ENCODE measurements at regions not wholly inside any gene's neighbourhood (a gene's known extent, or its start where the extent isn't known, plus 50 kb on each side); places are given as distances from the start of the nearest gene placed in this dataset.

GRCh38 chr1:29859126-29859525, 622.8 kb downstream of the PTPRU start:
- H3K79me2 ChIP-seq (ENCODE audit: insufficient read depth, low read length): no peaks in the 10 kb centered on the region
- H4K20me1 ChIP-seq (ENCODE audit: insufficient read depth): no peaks in the 10 kb centered on the region
- H3K27me3 ChIP-seq (ENCODE audit: insufficient read depth, low read length): peaks cover 12% of the 10 kb centered on the region
- ATAC-seq (no peak), DNase-seq (ENCODE audit: low read depth, low spot score) (no peak)
- ChIA-PET POLR2A (no interaction called here), RAD21 (ENCODE audit: low non-redundant PET in 1 of 2, low total read pairs in 2 of 2, uncharacterized antibody in 2 of 2, unreplicated experiment in 2 of 2) (no interaction called here), CTCF (no interaction called here)
- H3K9ac ChIP-seq (ENCODE audit: low read length): no peak overlapping the region
- no peak overlapping the region for H2AFZ ChIP-seq (ENCODE audit: low read depth, low read length, poor library complexity, severe bottlenecking)
- intact Hi-C loops (cut with micrococcal nuclease): no loop called here
- no TSS peak for BruUV-seq (replicated peaks)
- H3K4me1 ChIP-seq (ENCODE audit: control insufficient read depth in 1 of 2, insufficient read depth in 2 of 2, low read length in 2 of 2): no peaks in the 10 kb centered on the region
- H3K9me3 ChIP-seq (ENCODE audit: control insufficient read depth in 1 of 2, insufficient read depth in 1 of 2, low read depth in 1 of 2, low read length in 2 of 2): peaks cover 0 to 9% of the 10 kb centered on the region in 2 experiments; a peak in 1 of 4 replicates
- no peaks in the 10 kb centered on the region; the same call in 1 of the 2 replicates for H3K9me2 ChIP-seq (ENCODE audit: insufficient read depth)
- TF ChIP-seq REST (IDR thresholded peaks at IDR 0.05; ENCODE audit: low read depth) (no peak), RAD21 (IDR thresholded peaks at IDR 0.05; ENCODE audit: low read depth) (no peak), EGR1 (IDR thresholded peaks at IDR 0.05; ENCODE audit: low read depth) (no peak), CEBPB (IDR thresholded peaks at IDR 0.05; ENCODE audit: low read depth) (no peak)
- no peak overlapping the region for H3K4me2 ChIP-seq (ENCODE audit: low read length)
- no peak overlapping the region for H3K27ac ChIP-seq (ENCODE audit: low read depth, low read length)
- no peak overlapping the region for H3K4me3 ChIP-seq (replicated peaks in 1 of 2; ENCODE audit: low read depth in 1 of 2, low read length in 2 of 2)
- no peaks in the 10 kb centered on the region for H3K36me3 ChIP-seq (ENCODE audit: control insufficient read depth in 1 of 2, insufficient read depth in 2 of 2, low read length in 2 of 2)

- ChIA-PET RAD21 (ENCODE audit: low non-redundant PET in 1 of 2, low total read pairs in 2 of 2, uncharacterized antibody in 2 of 2, unreplicated experiment in 2 of 2) (no interaction called here), CTCF (no interaction called here), POLR2A (no interaction called here)
- H3K27me3 ChIP-seq (ENCODE audit: insufficient read depth, low read length): peaks cover 14% of the 10 kb centered on the region
- no peak overlapping the region for H3K4me2 ChIP-seq (ENCODE audit: low read length)
- ATAC-seq (no peak), DNase-seq (ENCODE audit: low read depth, low spot score) (no peak)
- intact Hi-C loops (cut with micrococcal nuclease): no loop called here
- H3K4me1 ChIP-seq (ENCODE audit: control insufficient read depth in 1 of 2, insufficient read depth in 2 of 2, low read length in 2 of 2): no peaks in the 10 kb centered on the region
- no TSS peak for BruUV-seq (replicated peaks)
- no peaks in the 10 kb centered on the region for H4K20me1 ChIP-seq (ENCODE audit: insufficient read depth)
- H3K9ac ChIP-seq (ENCODE audit: low read length): no peak overlapping the region
- H3K9me2 ChIP-seq (ENCODE audit: insufficient read depth): no peaks in the 10 kb centered on the region; the same call in 1 of the 2 replicates
- H2AFZ ChIP-seq (ENCODE audit: low read depth, low read length, poor library complexity, severe bottlenecking): no peak overlapping the region
- no peaks in the 10 kb centered on the region for H3K79me2 ChIP-seq (ENCODE audit: insufficient read depth, low read length)
- H3K36me3 ChIP-seq (ENCODE audit: control insufficient read depth in 1 of 2, insufficient read depth in 2 of 2, low read length in 2 of 2): no peaks in the 10 kb centered on the region
- no peak overlapping the region for H3K27ac ChIP-seq (ENCODE audit: low read depth, low read length)
- no peak overlapping the region for H3K4me3 ChIP-seq (replicated peaks in 1 of 2; ENCODE audit: low read depth in 1 of 2, low read length in 2 of 2)
- TF ChIP-seq MAX (IDR thresholded peaks at IDR 0.05) (no peak), ZNF274 (IDR thresholded peaks at IDR 0.05; ENCODE audit: low read depth, low read length) (no peak), JUND (IDR thresholded peaks at IDR 0.05) (no peak), FOSL1 (IDR thresholded peaks at IDR 0.05; ENCODE audit: low read depth) (no peak), RAD21 (IDR thresholded peaks at IDR 0.05; ENCODE audit: low read depth) (no peak), ELF1 (IDR thresholded peaks at IDR 0.05; ENCODE audit: borderline replicate concordance, low read depth) (no peak), TCF7L2 (IDR thresholded peaks at IDR 0.05; ENCODE audit: borderline replicate concordance, extremely low read depth, insufficient read depth, insufficient read length) (no peak), ZFX (IDR thresholded peaks at IDR 0.05) (no peak), SIN3A (IDR thresholded peaks at IDR 0.05; ENCODE audit: low read depth) (no peak)
- peaks cover 0 to 9% of the 10 kb centered on the region in 2 experiments; a peak in 1 of 4 replicates for H3K9me3 ChIP-seq (ENCODE audit: control insufficient read depth in 1 of 2, insufficient read depth in 1 of 2, low read depth in 1 of 2, low read length in 2 of 2)
Measured at GRCh38 chr1:29858646-29859045, 622.3 kb downstream of the PTPRU start.

Measured in HCT116 (cell line).